Kidney (tissue), 13 donors: ENCODE measurements at regions not wholly inside any gene's neighbourhood (a gene's known extent, or its start where the extent isn't known, plus 50 kb on each side); places are given as distances from the start of the nearest gene placed in this dataset.

Experiments used
- DNase-seq, 5 donors: peaks; one replicate each; pipeline ENCODE4 v3.0.0-alpha.2; 2013 to 2020
- FAIRE-seq: peaks from 2 replicates; lab custom pipeline; 2012; peaks lifted over from hg19 to GRCh38; lab: Jason Lieb, UNC
- H3K27ac ChIP-seq, 2 donors: one replicate each; pipeline ENCODE4 v1.7.0; 2013; ENCODE audit warnings: low read depth in 2 of 2, low read length in 2 of 2, inconsistent platforms in 1 of 2
- H3K27me3 ChIP-seq: one replicate; pipeline ENCODE4 v1.7.1; 2013; ENCODE audit warnings: low read length, inconsistent platforms; ENCODE audit not compliant: control insufficient read depth, insufficient read depth
- H3K36me3 ChIP-seq, 3 donors: one replicate each; pipeline versions ENCODE4 v1.7.0 to v1.7.1; 2013; ENCODE audit warnings: low read length in 3 of 3, control low read depth in 1 of 3, inconsistent platforms in 1 of 3; ENCODE audit not compliant: insufficient read depth in 3 of 3, control insufficient read depth in 2 of 3
- H3K4me1 ChIP-seq, 3 donors: one replicate each; pipeline versions ENCODE4 v1.7.0 to v1.7.1; 2013; ENCODE audit warnings: low read length in 3 of 3, inconsistent platforms in 1 of 3, low read depth in 1 of 3; ENCODE audit not compliant: control insufficient read depth in 2 of 3, insufficient read depth in 2 of 3
- H3K4me3 ChIP-seq, 3 donors: one replicate each; pipeline versions ENCODE4 v1.7.0 to v1.8.1; 2013; ENCODE audit warnings: low read length in 3 of 3, control low read depth in 1 of 3, inconsistent platforms in 1 of 3
- H3K9ac ChIP-seq, 3 donors: one replicate each; pipeline versions ENCODE4 v1.7.0 to v1.7.1; 2013; ENCODE audit warnings: low read length in 3 of 3, control low read depth in 1 of 3, inconsistent platforms in 1 of 3
- H3K9me3 ChIP-seq, 3 donors: one replicate each; pipeline versions ENCODE4 v1.7.0 to v1.7.1; 2013; ENCODE audit warnings: low read length in 3 of 3, control low read depth in 1 of 3, inconsistent platforms in 1 of 3; ENCODE audit not compliant: control insufficient read depth in 2 of 3, insufficient read depth in 1 of 3
- CTCF ChIP-seq: IDR thresholded peaks from 3 replicates; pipeline ENCODE4 v1.5.1; 2012; ENCODE audit warnings: mild to moderate bottlenecking, moderate library complexity, borderline replicate concordance; ENCODE audit not compliant: insufficient read depth; ENCODE audit errors: extremely low read depth
- intact Hi-C: fragments of 100-400 bp; cut with DNase I; formaldehyde crosslinking; loops from one replicate; pipeline ENCODE4 v1.11.1; 2022
- donor health status: control.
- donor health status: control.
- donor health status: control.
- donor health status: control.
- donor health status: control.
- donor health status: DM: yes; HTN: yes; CAD: no.
- donor health status: Normal renal cell carcinoma (clear cell type).

GRCh38 chr13:34772206-34772605 is 169.9 kb upstream of the NBEA start:
- DNase-seq (no peak), FAIRE-seq (no peak)
- no peaks in the 10 kb centered on the region for H3K4me1 ChIP-seq
- intact Hi-C loops, result no loop called here
- no peaks in the 10 kb centered on the region for H3K9me3 ChIP-seq
- H3K4me3 ChIP-seq, result no peak overlapping the region
- H3K9ac ChIP-seq, result no peak overlapping the region
- no peaks in the 10 kb centered on the region for H3K36me3 ChIP-seq
- TF ChIP-seq CTCF, result no peak
- H3K27ac ChIP-seq, result no peak overlapping the region
- no peaks in the 10 kb centered on the region for H3K27me3 ChIP-seq

GRCh38 chr13:34772881-34773280 is 169.2 kb upstream of the NBEA start:
- no peak for FAIRE-seq
- no peaks in the 10 kb centered on the region for H3K36me3 ChIP-seq
- TF ChIP-seq CTCF, result no peak
- no peak overlapping the region for H3K9ac ChIP-seq
- no peaks in the 10 kb centered on the region for H3K27me3 ChIP-seq
- no peaks in the 10 kb centered on the region for H3K9me3 ChIP-seq
- H3K27ac ChIP-seq, result no peak overlapping the region
- H3K4me1 ChIP-seq, result no peaks in the 10 kb centered on the region
- intact Hi-C loops, result no loop called here
- no peak for DNase-seq
- no peak overlapping the region for H3K4me3 ChIP-seq

GRCh38 chr13:34776390-34776981 is 165.6 kb upstream of the NBEA start:
- no peaks in the 10 kb centered on the region for H3K9me3 ChIP-seq
- no peaks in the 10 kb centered on the region for H3K4me1 ChIP-seq
- no peak overlapping the region for H3K9ac ChIP-seq
- no peak overlapping the region for H3K4me3 ChIP-seq
- intact Hi-C loops, result no loop called here
- FAIRE-seq (no peak), DNase-seq (no peak)
- H3K27me3 ChIP-seq, result no peaks in the 10 kb centered on the region
- H3K36me3 ChIP-seq, result no peaks in the 10 kb centered on the region
- H3K27ac ChIP-seq, result no peak overlapping the region
- TF ChIP-seq CTCF, result no peak
